OCI-LY7 (cell line): ENCODE measurements at regions not wholly inside any gene's neighbourhood (a gene's known extent, or its start where the extent isn't known, plus 50 kb on each side); places are given as distances from the start of the nearest gene placed in this dataset.

Experiments
- BruUV-seq: library from RNA; stranded (reverse); fragments of 400-500 nt; replicated peaks from 2 replicates; lab custom pipeline; 2021; lab: Mats Ljungman, UMichigan
- CTCF ChIA-PET: fragments of 300-600 bp; sonication (Branson Sonifier 250); formaldehyde crosslinking; loops from one replicate; lab custom pipeline; 2022; ENCODE audit warnings: antibody characterized with exemption; ENCODE audit not compliant: unreplicated experiment; lab: Charles Lee
- POLR2A ChIA-PET: fragments of 300-600 bp; sonication (Branson Sonifier 250); formaldehyde crosslinking; loops from one replicate; lab custom pipeline; 2022; ENCODE audit warnings: antibody characterized with exemption; lab: Charles Lee
- DNase-seq: peaks from one replicate; pipeline ENCODE4 v3.0.0-alpha.2; 2015; ENCODE audit warnings: low spot score
- H2AFZ ChIP-seq: fragments of 200-600 bp; sonication (generic), shearing (Covaris generic); 2 replicates; pipeline ENCODE4 v1.6.1; 2014; ENCODE audit warnings: mild to moderate bottlenecking, antibody characterized with exemption, low read length, moderate library complexity
- H3K27ac ChIP-seq: fragments of 200-600 bp; sonication (generic); 2 replicates; pipeline ENCODE4 v1.5.1; 2014; ENCODE audit warnings: mixed run types, low read depth, mild to moderate bottlenecking, moderate library complexity, low read length, inconsistent platforms; ENCODE audit not compliant: poor library complexity, severe bottlenecking
- H3K36me3 ChIP-seq: fragments of 200-600 bp; sonication (generic); 2 replicates; pipeline ENCODE4 v1.6.1; 2014; ENCODE audit warnings: mild to moderate bottlenecking, antibody characterized with exemption, low read length, moderate library complexity, mixed read lengths; ENCODE audit not compliant: insufficient read depth
- H3K4me1 ChIP-seq: fragments of 200-600 bp; sonication (generic); 2 replicates; pipeline ENCODE4 v1.5.1; 2014; ENCODE audit warnings: mild to moderate bottlenecking, low read length; ENCODE audit not compliant: insufficient read depth, poor library complexity, severe bottlenecking
- H3K4me2 ChIP-seq: fragments of 200-600 bp; sonication (generic); 2 replicates; pipeline ENCODE4 v1.6.1; 2014; ENCODE audit warnings: mild to moderate bottlenecking, low read length
- H3K4me3 ChIP-seq: fragments of 200-600 bp; sonication (generic); 2 replicates; pipeline ENCODE4 v1.5.1; 2014; ENCODE audit warnings: mild to moderate bottlenecking, low read depth, low read length; ENCODE audit not compliant: poor library complexity, severe bottlenecking
- H3K79me2 ChIP-seq: fragments of 200-600 bp; sonication (generic); 2 replicates; pipeline ENCODE4 v1.6.1; 2016; ENCODE audit warnings: low read depth, mild to moderate bottlenecking, low read length, moderate library complexity, mixed read lengths; ENCODE audit not compliant: insufficient read depth
- H3K9me2 ChIP-seq: fragments of 200-600 bp; sonication (generic); 2 replicates; pipeline ENCODE4 v1.6.1; 2016; ENCODE audit warnings: mild to moderate bottlenecking, low read length, mixed read lengths; ENCODE audit not compliant: insufficient read depth
- H3K9me3 ChIP-seq: fragments of 200-600 bp; sonication (generic); 2 replicates; pipeline ENCODE4 v1.6.1; 2014; ENCODE audit warnings: mild to moderate bottlenecking, mixed run types, low read length, mixed read lengths
- H4K20me1 ChIP-seq: fragments of 200-600 bp; sonication (generic); 2 replicates; pipeline ENCODE4 v1.6.1; 2014; ENCODE audit warnings: mild to moderate bottlenecking, antibody characterized with exemption, low read length, moderate library complexity, mixed read lengths; ENCODE audit not compliant: insufficient read depth
- CTCF ChIP-seq: fragments of 200-600 bp; sonication (generic); conservative IDR thresholded peaks from 2 replicates; pipeline ENCODE4 v1.5.1; 2014; ENCODE audit warnings: mild to moderate bottlenecking, antibody characterized with exemption, low read length, moderate library complexity, mixed read lengths
- EZH2phosphoT487 ChIP-seq: fragments of 200-600 bp; sonication (generic); IDR thresholded peaks from 2 replicates; pipeline ENCODE4 v1.6.1; 2018; ENCODE audit warnings: low read depth, borderline replicate concordance, mild to moderate bottlenecking, mixed run types, antibody characterized with exemption, low read length, moderate library complexity, mixed read lengths
- intact Hi-C: fragments of 100-400 bp; cut with micrococcal nuclease; formaldehyde crosslinking; loops from one replicate; pipeline ENCODE4 v1.10.0; 2022; ENCODE audit not compliant: unreplicated experiment

GRCh38 chr16:64715624-64716023 lies 406.2 kb downstream of the CDH11 start:
- Histone ChIP-seq H3K4me1 (no peaks in the 10 kb centered on the region), H3K36me3 (no peaks in the 10 kb centered on the region), H2AFZ (no peak overlapping the region), H3K4me2 (no peak overlapping the region), H3K27ac (no peak overlapping the region), H3K9me2 (no peaks in the 10 kb centered on the region), H3K4me3 (no peak overlapping the region), H4K20me1 (no peaks in the 10 kb centered on the region), H3K9me3 (no peaks in the 10 kb centered on the region), H3K79me2 (no peaks in the 10 kb centered on the region)
- ChIA-PET POLR2A (no interaction called here), CTCF (no interaction called here)
- TF ChIP-seq CTCF, result no peak
- TF ChIP-seq EZH2phosphoT487, result no peak
- DNase-seq, result no peak
- BruUV-seq, result no TSS peak
- intact Hi-C loops, result no loop called here

GRCh38 chr16:64712026-64712425 lies 409.8 kb downstream of the CDH11 start:
- Histone ChIP-seq H3K4me1 (no peaks in the 10 kb centered on the region), H2AFZ (no peak overlapping the region), H3K9me3 (no peaks in the 10 kb centered on the region), H3K9me2 (no peaks in the 10 kb centered on the region), H3K79me2 (no peaks in the 10 kb centered on the region), H3K4me2 (no peak overlapping the region), H3K4me3 (no peak overlapping the region), H4K20me1 (no peaks in the 10 kb centered on the region), H3K27ac (no peak overlapping the region), H3K36me3 (no peaks in the 10 kb centered on the region)
- intact Hi-C loops, result no loop called here
- DNase-seq, result no peak
- ChIA-PET POLR2A (interaction anchor here (0.9 kb wide), 1 partner anchor 10 kb away, joined by 3 read pairs; no protein-coding TSS in a partner anchor), CTCF (no interaction called here)
- TF ChIP-seq CTCF (no peak), EZH2phosphoT487 (no peak)
- BruUV-seq, result no TSS peak

GRCh38 chr16:64711596-64711995 lies 410.3 kb downstream of the CDH11 start:
- Histone ChIP-seq H3K4me2 (no peak overlapping the region), H3K9me3 (no peaks in the 10 kb centered on the region), H3K36me3 (no peaks in the 10 kb centered on the region), H2AFZ (no peak overlapping the region), H3K4me3 (no peak overlapping the region), H4K20me1 (no peaks in the 10 kb centered on the region), H3K4me1 (no peaks in the 10 kb centered on the region), H3K79me2 (no peaks in the 10 kb centered on the region), H3K9me2 (no peaks in the 10 kb centered on the region), H3K27ac (no peak overlapping the region)
- intact Hi-C loops, result no loop called here
- BruUV-seq, result no TSS peak
- DNase-seq, result no peak
- POLR2A ChIA-PET, result no interaction called here
- no peak for TF ChIP-seq CTCF
- TF ChIP-seq EZH2phosphoT487, result no peak
- CTCF ChIA-PET, result no interaction called here
